H1 (cell line): ENCODE measurements at regions not wholly inside any gene's neighbourhood (a gene's known extent, or its start where the extent isn't known, plus 50 kb on each side); places are given as distances from the start of the nearest gene placed in this dataset.
A peak's percentile ranks its signal among the peaks of the same experiment; 100 is the strongest.

Experiments used
- CTCF ChIA-PET: fragments of 300-600 bp; sonication (Branson Sonifier 250); formaldehyde crosslinking; loops from one replicate; lab custom pipeline; 2021; ENCODE audit not compliant: partially characterized antibody; lab: Charles Lee
- POLR2A ChIA-PET: fragments of 300-600 bp; sonication (Branson Sonifier 250); formaldehyde crosslinking; loops from one replicate; lab custom pipeline; 2021; ENCODE audit warnings: inconsistent platforms; ENCODE audit not compliant: partially characterized antibody; lab: Charles Lee
- DNase-seq, 2 experiments: peaks; one replicate each; pipeline versions ENCODE4 v3.0.0 to v3.0.0-alpha.2; 2010 to 2022; ENCODE audit warnings: low spot score in 2 of 2, low read depth in 1 of 2, mixed read lengths in 1 of 2
- FAIRE-seq: peaks from 2 replicates; lab custom pipeline; 2011; peaks lifted over from hg19 to GRCh38; lab: Jason Lieb, UNC
- H2AFZ ChIP-seq: 2 replicates; pipeline ENCODE4 v1.8.1; 2012; ENCODE audit warnings: low read length, inconsistent platforms
- H2AK5ac ChIP-seq: 2 replicates; pipeline ENCODE4 v1.6.1; 2013; ENCODE audit warnings: low read depth, low read length
- H2BK120ac ChIP-seq: replicated peaks from 2 replicates; pipeline ENCODE3; 2013; ENCODE audit warnings: low read depth, low read length, inconsistent platforms
- H2BK12ac ChIP-seq: 2 replicates; pipeline ENCODE4 v1.6.1; 2013; ENCODE audit warnings: low read depth, low read length
- H2BK15ac ChIP-seq: 2 replicates; pipeline ENCODE4 v1.6.1; 2013; ENCODE audit warnings: low read length
- H2BK20ac ChIP-seq: 2 replicates; pipeline ENCODE4 v1.6.1; 2013; ENCODE audit warnings: low read length
- H2BK5ac ChIP-seq: 2 replicates; pipeline ENCODE4 v1.6.1; 2013; ENCODE audit warnings: low read depth, low read length
- H3K14ac ChIP-seq: 2 replicates; pipeline ENCODE4 v1.6.1; 2013; ENCODE audit warnings: inconsistent platforms; ENCODE audit not compliant: insufficient read length
- H3K18ac ChIP-seq: 2 replicates; pipeline ENCODE4 v1.6.1; 2013; ENCODE audit warnings: low read length; ENCODE audit errors: extremely low read depth
- H3K23ac ChIP-seq: 2 replicates; pipeline ENCODE4 v1.6.1; 2013; ENCODE audit warnings: inconsistent platforms; ENCODE audit not compliant: insufficient read length
- H3K23me2 ChIP-seq: 2 replicates; pipeline ENCODE4 v1.6.1; 2013; ENCODE audit warnings: low read depth, low read length
- H3K27ac ChIP-seq: 2 replicates; pipeline ENCODE4 v1.6.1; 2011; ENCODE audit warnings: low read depth, low read length, inconsistent platforms
- H3K27me3 ChIP-seq, 4 experiments: replicated peaks in 1 of 4; 1 replicate in 1 of 4; 2 replicates in 3 of 4; pipeline versions ENCODE4 v1.6.1 to v1.8.1; 2011 to 2013; ENCODE audit warnings: low read length in 3 of 4, mild to moderate bottlenecking in 3 of 4, inconsistent platforms in 2 of 4, mixed read lengths in 2 of 4, moderate library complexity in 1 of 4; ENCODE audit not compliant: control insufficient read depth in 3 of 4, insufficient read depth in 3 of 4; ENCODE audit errors: extremely low read depth in 1 of 4
- H3K36me3 ChIP-seq, 4 experiments: 2 replicates each; pipeline versions ENCODE4 v1.6.1 to v1.8.1; 2011 to 2013; ENCODE audit warnings: mild to moderate bottlenecking in 4 of 4, low read length in 3 of 4, moderate library complexity in 2 of 4, control low read depth in 1 of 4, inconsistent platforms in 1 of 4; ENCODE audit not compliant: insufficient read depth in 4 of 4, control insufficient read depth in 2 of 4
- H3K4ac ChIP-seq: replicated peaks from 2 replicates; pipeline ENCODE3; 2013; ENCODE audit warnings: low read length, low read depth, mixed read lengths, inconsistent platforms; ENCODE audit not compliant: insufficient read length
- H3K4me1 ChIP-seq, 4 experiments: replicated peaks in 1 of 4; 1 replicate in 1 of 4; 2 replicates in 3 of 4; pipeline versions ENCODE4 v1.6.1 to v1.8.1; 2011 to 2013; ENCODE audit warnings: low read length in 3 of 4, inconsistent platforms in 2 of 4, mixed read lengths in 1 of 4; ENCODE audit not compliant: insufficient read depth in 4 of 4, control insufficient read depth in 3 of 4
- H3K4me2 ChIP-seq, 2 experiments: 2 replicates each; pipeline versions ENCODE4 v1.6.1 to v1.8.1; 2011 to 2013; ENCODE audit warnings: low read depth in 2 of 2, low read length in 2 of 2, control low read depth in 1 of 2, inconsistent platforms in 1 of 2, mild to moderate bottlenecking in 1 of 2; ENCODE audit not compliant: insufficient read depth in 1 of 2
- H3K4me3 ChIP-seq, 4 experiments: fragments of 200-600, 300-600 bp in 1 of 4; sonication (generic), shearing (Covaris generic), sonication (Bioruptor Twin) in 1 of 4; 2 replicates each; pipeline versions ENCODE4 v1.5.1 to v1.8.1; 2011 to 2016; ENCODE audit warnings: low read length in 4 of 4, low read depth in 3 of 4, control low read depth in 2 of 4, inconsistent platforms in 2 of 4, mild to moderate bottlenecking in 2 of 4, mixed read lengths in 1 of 4, moderate library complexity in 1 of 4; ENCODE audit not compliant: insufficient read depth in 2 of 4; ENCODE audit errors: extremely low read depth in 1 of 4
- H3K56ac ChIP-seq: replicated peaks from 2 replicates; pipeline ENCODE3; 2013; ENCODE audit warnings: low read depth, mild to moderate bottlenecking, mixed read lengths, low read length, inconsistent platforms; ENCODE audit not compliant: insufficient read length
- H3K79me1 ChIP-seq: 2 replicates; pipeline ENCODE4 v1.6.1; 2013; ENCODE audit warnings: low read depth, low read length, control low read depth
- H3K79me2 ChIP-seq, 2 experiments: 2 replicates each; pipeline versions ENCODE4 v1.6.1 to v1.8.1; 2012 to 2013; ENCODE audit warnings: low read length in 2 of 2, mild to moderate bottlenecking in 2 of 2, inconsistent platforms in 1 of 2; ENCODE audit not compliant: insufficient read depth in 2 of 2, control insufficient read depth in 1 of 2
- H3K9ac ChIP-seq, 4 experiments: replicated peaks in 1 of 4; 1 replicate in 1 of 4; 2 replicates in 3 of 4; pipeline versions ENCODE4 v1.6.1 to v1.8.1; 2011 to 2013; ENCODE audit warnings: low read depth in 3 of 4, low read length in 3 of 4, control low read depth in 2 of 4, mild to moderate bottlenecking in 2 of 4, moderate library complexity in 2 of 4, inconsistent platforms in 1 of 4; ENCODE audit errors: extremely low read depth in 1 of 4
- H3K9me3 ChIP-seq, 2 experiments: 2 replicates each; pipeline versions ENCODE4 v1.6.1 to v1.8.1; 2012 to 2013; ENCODE audit warnings: mild to moderate bottlenecking in 2 of 2, moderate library complexity in 2 of 2, control low read depth in 1 of 2, inconsistent platforms in 1 of 2, low read depth in 1 of 2, low read length in 1 of 2, mixed read lengths in 1 of 2; ENCODE audit not compliant: insufficient read depth in 2 of 2
- H4K20me1 ChIP-seq, 2 experiments: replicated peaks in 1 of 2; 2 replicates each; pipeline versions ENCODE3 to v1.8.1; 2011 to 2013; ENCODE audit warnings: inconsistent platforms in 2 of 2, low read length in 2 of 2, mild to moderate bottlenecking in 1 of 2; ENCODE audit not compliant: insufficient read depth in 2 of 2, control insufficient read depth in 1 of 2
- H4K5ac ChIP-seq: 2 replicates; pipeline ENCODE4 v1.6.1; 2013; ENCODE audit warnings: low read length, low read depth, mixed read lengths, inconsistent platforms; ENCODE audit not compliant: insufficient read length
- H4K8ac ChIP-seq: 2 replicates; pipeline ENCODE4 v1.8.0; 2013; ENCODE audit warnings: mild to moderate bottlenecking, moderate library complexity, low read length, inconsistent platforms; ENCODE audit not compliant: insufficient read depth; ENCODE audit errors: extremely low read depth
- H4K91ac ChIP-seq: replicated peaks from 2 replicates; pipeline ENCODE3; 2013; ENCODE audit warnings: low read length, mixed read lengths, inconsistent platforms; ENCODE audit not compliant: insufficient read length
- CEBPB ChIP-seq: IDR thresholded peaks from 2 replicates; pipeline ENCODE4 v1.6.1; 2012; ENCODE audit warnings: low read depth, low read length
- CHD2 ChIP-seq: IDR thresholded peaks from 2 replicates; pipeline ENCODE4 v1.6.1; 2012; ENCODE audit warnings: low read length, improper control_type of control experiment
- CTBP2 ChIP-seq: IDR thresholded peaks from 2 replicates; pipeline ENCODE4 v1.7.0; 2011; ENCODE audit warnings: borderline replicate concordance, mild to moderate bottlenecking, moderate library complexity, mixed read lengths, low read length; ENCODE audit not compliant: insufficient read depth, insufficient read length
- EGR1 ChIP-seq: IDR thresholded peaks from 2 replicates; pipeline ENCODE4 v1.6.1; 2011; ENCODE audit warnings: low read depth, low read length, borderline replicate concordance
- EZH2 ChIP-seq: fragments of 200-600 bp; sonication (generic); IDR thresholded peaks from 2 replicates; pipeline ENCODE4 v1.7.1; 2012; ENCODE audit warnings: low read depth, mild to moderate bottlenecking, moderate library complexity, low read length, inconsistent platforms; ENCODE audit not compliant: severe bottlenecking
- GTF2F1 ChIP-seq: IDR thresholded peaks from 2 replicates; pipeline ENCODE4 v1.6.1; 2012; ENCODE audit warnings: low read depth, low read length, improper control_type of control experiment, borderline replicate concordance
- POLR2A ChIP-seq, 2 experiments: IDR thresholded peaks; 1 replicate in 1 of 2; 2 replicates in 1 of 2; pipeline ENCODE4 v1.6.1; 2011; ENCODE audit warnings: low read depth in 2 of 2, low read length in 2 of 2, mild to moderate bottlenecking in 2 of 2; ENCODE audit errors: control extremely low read depth in 1 of 2
- SIN3A ChIP-seq, 2 experiments: IDR thresholded peaks in 1 of 2; conservative IDR thresholded peaks in 1 of 2; 2 replicates each; pipeline ENCODE4 v1.6.1; 2011 to 2012; ENCODE audit warnings: low read length in 2 of 2, improper control_type of control experiment in 1 of 2, low read depth in 1 of 2, mild to moderate bottlenecking in 1 of 2
- TAF7 ChIP-seq: optimal IDR thresholded peaks from 2 replicates; pipeline ENCODE3; 2011; ENCODE audit warnings: low read depth, mild to moderate bottlenecking, inconsistent platforms, low read length, moderate library complexity, borderline replicate concordance
- YY1 ChIP-seq: IDR thresholded peaks from 2 replicates; pipeline ENCODE4 v1.6.1; 2011; ENCODE audit warnings: low read depth, mild to moderate bottlenecking, low read length
- WGBS, 2 experiments: shearing (Covaris generic) in 1 of 2; methylation state at CpG; one replicate each; pipeline versions ENCODE4 v1.1.6 to v1.1.7; 2013 to 2015; ENCODE audit warnings: low lambda C conversion rate in 2 of 2, mixed read lengths in 2 of 2, inconsistent platforms in 1 of 2, low coverage in 1 of 2, missing lambda C conversion rate in 1 of 2; ENCODE audit not compliant: insufficient replicate concordance in 2 of 2, insufficient coverage in 1 of 2, insufficient read length in 1 of 2; ENCODE audit errors: extremely low coverage in 1 of 2, missing lambda C conversion rate in 1 of 2; 5-methylcytosine and 5-hydroxymethylcytosine counted together

DNA sequence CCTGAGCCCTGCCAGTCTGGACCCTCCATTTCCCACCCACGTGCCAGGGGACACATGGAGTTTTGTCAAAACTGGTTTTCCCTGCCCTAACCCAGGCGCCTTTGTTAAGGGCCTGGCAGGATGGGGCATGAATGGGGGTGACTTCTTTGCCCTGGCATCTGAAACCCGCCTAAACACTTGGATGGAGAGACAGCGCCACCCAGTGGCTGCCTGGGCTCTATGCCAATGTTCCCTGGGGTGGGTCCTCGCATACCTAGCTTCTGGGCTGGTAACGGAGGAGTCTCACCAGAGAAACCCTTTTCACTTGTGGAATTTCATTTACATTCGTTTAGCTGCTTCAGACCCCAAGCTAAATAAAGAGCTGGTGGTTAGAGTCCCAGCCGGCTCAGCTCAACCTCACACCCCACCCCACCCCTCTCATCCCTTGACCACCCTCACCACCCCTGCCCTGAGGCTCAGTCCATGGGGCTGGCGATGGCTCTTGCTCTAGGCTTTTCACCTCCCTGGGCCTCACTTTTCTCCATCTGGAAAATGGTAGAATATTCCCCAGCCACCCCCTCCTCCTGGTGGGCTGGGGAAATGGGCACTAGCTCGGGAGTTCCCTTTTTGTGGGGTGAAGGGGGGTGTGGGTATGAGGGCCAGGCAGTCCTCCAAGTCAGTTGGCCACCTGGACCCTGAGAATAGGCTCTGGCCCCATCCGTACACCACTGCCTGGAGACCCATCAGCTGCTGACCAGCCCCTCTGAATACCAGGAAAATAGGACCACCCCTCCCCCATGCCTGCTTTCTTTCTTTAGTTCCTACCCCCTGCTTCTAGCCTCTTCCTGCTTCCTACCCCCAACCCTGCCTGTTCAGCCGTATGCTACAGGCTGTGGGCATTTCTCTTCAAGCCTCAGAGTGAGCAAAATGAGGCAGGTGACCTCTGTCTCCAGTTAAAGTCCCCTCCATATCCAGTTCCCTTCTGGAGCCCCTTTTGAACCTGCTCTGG is 57.1 kb upstream of the PJA1 start:
- ChIA-PET POLR2A (interaction anchor here (0.5 to 2.4 kb wide), 4 partner anchors 85 to 882 kb away, joined by 3 to 13 read pairs (median 3); partner anchors contain the start of gene EFNB1), CTCF (interaction anchor here (0.6 to 4.0 kb wide), 73 partner anchors 9 to 875 kb away, joined by 3 to 35 read pairs (median 4); partner anchors contain the start of genes EFNB1 and PJA1)
- Histone ChIP-seq H3K4ac (no peak overlapping the region), H2BK120ac (no peak overlapping the region), H2BK20ac (no peak overlapping the region), H3K4me3 (peak overlapping the region in 1 of 4 experiments; percentile 44; a peak in 4 of 8 replicates), H3K14ac (no peak overlapping the region), H2AFZ (no peak overlapping the region), H3K27ac (no peak overlapping the region), H2BK15ac (no peak overlapping the region), H3K23ac (no peak overlapping the region), H3K56ac (no peak overlapping the region), H2BK5ac (no peak overlapping the region), H3K9me3 (no peaks in the 10 kb centered on the region), H4K91ac (no peak overlapping the region), H4K8ac (peak overlapping the region; percentile 62; the same call in 1 of the 2 replicates), H3K23me2 (no peaks in the 10 kb centered on the region), H4K20me1 (no peaks in the 10 kb centered on the region), H3K79me1 (no peaks in the 10 kb centered on the region), H4K5ac (no peak overlapping the region), H2AK5ac (no peak overlapping the region), H3K36me3 (no peaks in the 10 kb centered on the region), H3K4me2 (peak overlapping the region; percentile 61 to 67), H3K4me1 (peaks cover 0 to 15% (median 8%) of the 10 kb centered on the region in 4 experiments; a peak in 4 of 7 replicates), H3K27me3 (peaks cover 5 to 21% (median 14%) of the 10 kb centered on the region in 4 experiments), H3K79me2 (no peaks in the 10 kb centered on the region), H3K9ac (no peak overlapping the region; a peak in 1 of 7 replicates), H2BK12ac (no peak overlapping the region), H3K18ac (no peak overlapping the region; the same call in 1 of the 2 replicates)
- DNase-seq (peak; percentile 73 to 85), FAIRE-seq (peak; percentile 96)
- 4% methylated on average over 9 of the region's 12 CpGs; no CpG with 5 or more reads in 1 of the 2 experiments for WGBS, 2 experiments
- no peak for TF ChIP-seq CTBP2
- TF ChIP-seq YY1, result peak; percentile 66; the same call in 1 of the 2 replicates
- no peak for TF ChIP-seq GTF2F1
- no peak for TF ChIP-seq EZH2
- TF ChIP-seq TAF7, result no peak
- no peak for TF ChIP-seq CHD2
- TF ChIP-seq POLR2A (IDR thresholded peaks at IDR 0.05; ENCODE audit: control extremely low read depth in 1 of 2, low read depth in 2 of 2, low read length in 2 of 2), result no peak
- no peak for TF ChIP-seq SIN3A (conservative IDR thresholded peaks at IDR 0.05 in 1 of 2, IDR thresholded peaks at IDR 0.05 in 1 of 2; ENCODE audit: low read depth in 1 of 2, low read length in 2 of 2)
- no peak for TF ChIP-seq CEBPB
- no peak for TF ChIP-seq EGR1
